ENCODE measurements at regions not wholly inside any gene's neighbourhood (a gene's known extent, or its start where the extent isn't known, plus 50 kb on each side); places are given as distances from the start of the nearest gene placed in this dataset.

- TF ChIP-seq EZH2 (IDR thresholded peaks at IDR 0.05; ENCODE audit: borderline replicate concordance, low read depth, low read length, severe bottlenecking) (no peak), CTCF (IDR thresholded peaks at IDR 0.05; ENCODE audit: borderline replicate concordance, extremely low read depth, low read length, poor library complexity, severe bottlenecking) (no peak)
Observed at GRCh38 chrX:42967681-42968300, 189.8 kb upstream of the PPP1R2C start.
